DND-41 (cell line): ENCODE measurements at regions not wholly inside any gene's neighbourhood (a gene's known extent, or its start where the extent isn't known, plus 50 kb on each side); places are given as distances from the start of the nearest gene placed in this dataset.

Experiments
- ATAC-seq: fragments of 200-7000 bp; cut with Tn5 transposase; 3 replicates; pipeline ENCODE4 v1.9.1; 2021; ENCODE audit warnings: low read depth; ENCODE audit not compliant: insufficient read depth
- DNase-seq: peaks from one replicate; pipeline ENCODE4 v3.0.0-alpha.2; 2020
- H2AFZ ChIP-seq: 2 replicates; pipeline ENCODE4 v1.6.0; 2012; ENCODE audit warnings: low read depth, low read length
- H3K27ac ChIP-seq: 2 replicates; pipeline ENCODE4 v1.5.1; 2012; ENCODE audit warnings: low read length, inconsistent platforms
- H3K27me3 ChIP-seq: fragments of 200-600 bp; sonication (generic); 2 replicates; pipeline ENCODE4 v1.6.0; 2012; ENCODE audit warnings: low read length, mild to moderate bottlenecking, inconsistent platforms; ENCODE audit not compliant: insufficient read depth, poor library complexity
- H3K36me3 ChIP-seq: 2 replicates; pipeline ENCODE4 v1.5.1; 2012; ENCODE audit warnings: low read length, inconsistent platforms; ENCODE audit not compliant: insufficient read depth
- H3K4me1 ChIP-seq: 2 replicates; pipeline ENCODE4 v1.5.1; 2012; ENCODE audit warnings: mild to moderate bottlenecking, low read length; ENCODE audit not compliant: insufficient read depth
- H3K4me2 ChIP-seq: 2 replicates; pipeline ENCODE4 v1.6.0; 2012; ENCODE audit warnings: mild to moderate bottlenecking, moderate library complexity, low read length, inconsistent platforms; ENCODE audit not compliant: insufficient read depth
- H3K4me3 ChIP-seq, 2 experiments: fragments of 200-600 bp in 1 of 2; shearing (Covaris generic) in 1 of 2; 2 replicates each; pipeline ENCODE4 v1.5.1; 2012 to 2016; ENCODE audit warnings: inconsistent platforms in 2 of 2, low read length in 2 of 2, mild to moderate bottlenecking in 2 of 2, low read depth in 1 of 2, moderate library complexity in 1 of 2
- H3K79me2 ChIP-seq: 2 replicates; pipeline ENCODE4 v1.6.0; 2012; ENCODE audit warnings: low read length, inconsistent platforms; ENCODE audit not compliant: insufficient read depth
- H3K9ac ChIP-seq: 2 replicates; pipeline ENCODE4 v1.6.0; 2012; ENCODE audit warnings: low read depth, mild to moderate bottlenecking, inconsistent platforms, low read length, moderate library complexity
- H3K9me3 ChIP-seq: 2 replicates; pipeline ENCODE4 v1.5.1; 2012; ENCODE audit warnings: low read length, moderate library complexity, mild to moderate bottlenecking, inconsistent platforms; ENCODE audit not compliant: insufficient read depth, severe bottlenecking
- H4K20me1 ChIP-seq: 2 replicates; pipeline ENCODE4 v1.6.0; 2012; ENCODE audit warnings: low read length; ENCODE audit not compliant: insufficient read depth
- CTCF ChIP-seq: IDR thresholded peaks from 2 replicates; pipeline ENCODE4 v1.5.1; 2012; ENCODE audit warnings: borderline replicate concordance, low read length, moderate library complexity, mild to moderate bottlenecking; ENCODE audit not compliant: poor library complexity, severe bottlenecking; ENCODE audit errors: extremely low read depth
- EZH2 ChIP-seq: IDR thresholded peaks from 3 replicates; pipeline ENCODE4 v1.6.1; 2012; ENCODE audit warnings: borderline replicate concordance, low read depth, mild to moderate bottlenecking, moderate library complexity, low read length, inconsistent platforms; ENCODE audit not compliant: severe bottlenecking

DNA sequence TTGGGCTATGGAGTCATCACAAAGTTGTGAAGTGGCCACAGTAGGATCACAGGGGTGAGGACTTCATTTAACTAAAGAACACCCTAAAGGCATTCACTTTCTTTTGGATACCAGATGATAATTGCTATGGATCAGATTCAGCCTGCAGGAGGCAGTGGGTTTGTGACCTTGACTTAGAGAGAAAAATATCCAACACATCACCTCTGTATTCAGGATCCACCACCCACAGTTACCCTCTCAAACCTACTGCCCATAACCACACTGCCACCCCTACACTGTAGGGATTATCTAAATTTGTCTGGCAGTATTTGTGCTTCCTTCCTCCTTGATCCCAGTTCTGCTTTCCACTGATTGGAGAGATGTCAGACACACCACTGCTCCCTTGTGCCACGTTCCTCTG, 269.4 kb downstream of the MYCN start:
- TF ChIP-seq EZH2, result no peak
- TF ChIP-seq CTCF, result no peak
- DNase-seq (no peak), ATAC-seq (no peak)
- Histone ChIP-seq H3K9me3 (peaks cover 6% of the 10 kb centered on the region), H3K4me2 (no peak overlapping the region), H3K79me2 (no peaks in the 10 kb centered on the region), H3K36me3 (no peaks in the 10 kb centered on the region), H3K4me3 (no peak overlapping the region), H3K4me1 (no peaks in the 10 kb centered on the region), H4K20me1 (no peaks in the 10 kb centered on the region), H2AFZ (no peak overlapping the region), H3K27me3 (no peaks in the 10 kb centered on the region), H3K27ac (no peak overlapping the region), H3K9ac (no peak overlapping the region)

DNA sequence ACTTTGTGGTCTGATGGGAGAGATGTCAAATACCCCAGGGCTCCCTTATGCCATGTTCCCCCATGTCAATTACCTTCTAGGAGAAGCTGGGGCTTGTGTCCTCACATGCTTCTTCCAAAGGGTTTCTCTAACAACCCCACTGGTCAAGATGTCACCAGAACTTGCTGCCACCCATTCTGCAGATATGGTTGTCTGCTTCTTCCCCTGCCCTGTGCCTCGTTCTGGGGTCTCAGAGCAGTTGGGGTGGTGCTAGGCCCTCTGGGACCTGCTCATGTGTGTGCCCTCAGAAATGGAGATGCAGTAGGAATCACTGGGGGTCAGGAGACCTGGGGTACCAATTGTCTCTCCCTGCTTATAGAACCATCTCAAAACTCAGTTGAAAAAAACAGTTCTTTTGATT, 268.6 kb downstream of the MYCN start:
- H3K9ac ChIP-seq, result no peak overlapping the region
- H3K36me3 ChIP-seq, result no peaks in the 10 kb centered on the region
- no peak overlapping the region for H3K4me3 ChIP-seq
- H3K27ac ChIP-seq, result no peak overlapping the region
- H3K4me1 ChIP-seq, result no peaks in the 10 kb centered on the region
- DNase-seq, result no peak
- H3K9me3 ChIP-seq, result peaks cover 6% of the 10 kb centered on the region
- no peaks in the 10 kb centered on the region for H4K20me1 ChIP-seq
- TF ChIP-seq EZH2 (no peak), CTCF (no peak)
- no peaks in the 10 kb centered on the region for H3K79me2 ChIP-seq
- no peak for ATAC-seq
- no peaks in the 10 kb centered on the region for H3K27me3 ChIP-seq
- H2AFZ ChIP-seq, result no peak overlapping the region
- H3K4me2 ChIP-seq, result no peak overlapping the region

GRCh38 chr2:16208241-16208797, 268.0 kb downstream of the MYCN start:
- H3K9ac ChIP-seq, result no peak overlapping the region
- ATAC-seq (no peak), DNase-seq (no peak)
- H4K20me1 ChIP-seq, result no peaks in the 10 kb centered on the region
- no peak overlapping the region for H3K4me3 ChIP-seq
- no peaks in the 10 kb centered on the region for H3K36me3 ChIP-seq
- no peak overlapping the region for H3K4me2 ChIP-seq
- TF ChIP-seq CTCF (no peak), EZH2 (no peak)
- no peaks in the 10 kb centered on the region for H3K27me3 ChIP-seq
- H2AFZ ChIP-seq, result no peak overlapping the region
- H3K79me2 ChIP-seq, result no peaks in the 10 kb centered on the region
- H3K9me3 ChIP-seq, result peaks cover 6% of the 10 kb centered on the region
- no peak overlapping the region for H3K27ac ChIP-seq
- H3K4me1 ChIP-seq, result no peaks in the 10 kb centered on the region

GRCh38 chr2:16207611-16208010, 267.3 kb downstream of the MYCN start:
- no peak for DNase-seq
- Histone ChIP-seq H3K9ac (no peak overlapping the region), H2AFZ (no peak overlapping the region), H3K36me3 (no peaks in the 10 kb centered on the region), H4K20me1 (no peaks in the 10 kb centered on the region), H3K27me3 (no peaks in the 10 kb centered on the region), H3K9me3 (peaks cover 6% of the 10 kb centered on the region), H3K4me1 (no peaks in the 10 kb centered on the region), H3K79me2 (no peaks in the 10 kb centered on the region), H3K27ac (no peak overlapping the region), H3K4me3 (no peak overlapping the region), H3K4me2 (no peak overlapping the region)
- ATAC-seq, result no peak
- no peak for TF ChIP-seq EZH2
